GM19438 (cell line): ENCODE measurements at regions not wholly inside any gene's neighbourhood (a gene's known extent, or its start where the extent isn't known, plus 50 kb on each side); places are given as distances from the start of the nearest gene placed in this dataset.

Experiments
- ATAC-seq: cut with Tn5 transposase; IDR thresholded peaks from one replicate; pipeline ENCODE4 v1.9.1; 2021; ENCODE audit warnings: low read depth; ENCODE audit not compliant: unreplicated experiment

- no peak for ATAC-seq
These were observed 146.3 kb upstream of the RMST start for GRCh38 chr12:97316321-97316720.

GRCh38 chr12:97321621-97322020, 141.0 kb upstream of the RMST start:
- ATAC-seq = no peak

GRCh38 chr12:97322388-97322787, 140.2 kb upstream of the RMST start:
- no peak for ATAC-seq

GRCh38 chr12:97323154-97323553, 139.4 kb upstream of the RMST start:
- ATAC-seq = no peak

GRCh38 chr12:97324471-97324870, 138.1 kb upstream of the RMST start:
- no peak for ATAC-seq

GRCh38 chr12:97335115-97335514, 127.5 kb upstream of the RMST start:
- ATAC-seq = no peak

- ATAC-seq = no peak
These were observed 125.5 kb upstream of the RMST start for GRCh38 chr12:97336900-97337751.

GRCh38 chr12:97342130-97342529, 120.5 kb upstream of the RMST start:
- no peak for ATAC-seq

GRCh38 chr12:97347956-97348355, 114.6 kb upstream of the RMST start:
- ATAC-seq = no peak

GRCh38 chr12:97358361-97358760, 104.2 kb upstream of the RMST start:
- ATAC-seq = no peak

- ATAC-seq = no peak
These were observed 103.4 kb upstream of the RMST start for GRCh38 chr12:97359021-97359690.

GRCh38 chr12:97363693-97364092, 98.9 kb upstream of the RMST start:
- no peak for ATAC-seq

- ATAC-seq = no peak
These were observed 94.0 kb upstream of the RMST start for GRCh38 chr12:97368462-97369163.

- ATAC-seq = no peak
These were observed 87.3 kb upstream of the RMST start for GRCh38 chr12:97375310-97375709.

GRCh38 chr12:97380440-97380839, 82.2 kb upstream of the RMST start:
- no peak for ATAC-seq

GRCh38 chr12:97385121-97385520, 77.5 kb upstream of the RMST start:
- no peak for ATAC-seq

- ATAC-seq = no peak
These were observed 76.4 kb upstream of the RMST start for GRCh38 chr12:97386133-97386581.

- ATAC-seq = no peak
These were observed 74.8 kb upstream of the RMST start for GRCh38 chr12:97387844-97388243.

GRCh38 chr12:97394657-97395056, 67.9 kb upstream of the RMST start:
- no peak for ATAC-seq

GRCh38 chr12:97397008-97397407, 65.6 kb upstream of the RMST start:
- no peak for ATAC-seq

GRCh38 chr12:97398704-97399103, 63.9 kb upstream of the RMST start:
- no peak for ATAC-seq
